IPS-18a (cell line): ENCODE measurements at regions not wholly inside any gene's neighbourhood (a gene's known extent, or its start where the extent isn't known, plus 50 kb on each side); places are given as distances from the start of the nearest gene placed in this dataset.

Source experiments
- H3K27ac ChIP-seq: one replicate; pipeline ENCODE4 v1.5.1; 2013; ENCODE audit warnings: low read length
- H3K27me3 ChIP-seq: one replicate; pipeline ENCODE4 v1.6.1; 2013; ENCODE audit warnings: mild to moderate bottlenecking, low read length; ENCODE audit not compliant: control insufficient read depth, insufficient read depth
- H3K36me3 ChIP-seq: one replicate; pipeline ENCODE4 v1.6.1; 2013; ENCODE audit warnings: low read depth, low read length; ENCODE audit not compliant: control insufficient read depth
- H3K4me1 ChIP-seq: one replicate; pipeline ENCODE4 v1.6.1; 2013; ENCODE audit warnings: low read depth, low read length; ENCODE audit not compliant: control insufficient read depth
- H3K4me3 ChIP-seq: one replicate; pipeline ENCODE4 v1.5.1; 2013; ENCODE audit warnings: low read length
- H3K9ac ChIP-seq: one replicate; pipeline ENCODE4 v1.6.1; 2013; ENCODE audit warnings: mild to moderate bottlenecking, low read length, moderate library complexity
- H3K9me3 ChIP-seq: one replicate; pipeline ENCODE4 v1.6.1; 2013; ENCODE audit warnings: low read depth, low read length; ENCODE audit not compliant: control insufficient read depth

DNA sequence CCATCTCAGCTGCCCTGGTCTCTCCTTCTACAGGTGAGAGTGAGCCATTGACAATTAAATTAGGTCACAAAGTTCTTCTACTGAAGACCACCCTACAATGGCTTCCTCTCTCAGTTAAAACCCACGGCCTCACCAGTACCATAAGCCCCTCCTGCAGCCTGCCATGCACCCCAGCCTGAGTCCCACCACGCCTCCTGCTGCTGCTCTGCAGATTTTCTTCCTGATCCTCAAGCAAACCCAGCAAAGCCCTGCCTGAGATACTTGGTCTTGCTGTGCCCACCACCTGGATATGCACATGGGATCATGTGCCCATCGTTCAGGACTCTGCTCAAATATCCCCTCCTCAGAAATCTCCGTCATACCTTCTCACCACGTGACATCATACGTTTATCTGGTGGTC is 696.6 kb downstream of the RNF144A start:
- Histone ChIP-seq H3K9me3 (no peaks in the 10 kb centered on the region), H3K27ac (no peak overlapping the region), H3K36me3 (no peaks in the 10 kb centered on the region), H3K4me3 (no peak overlapping the region), H3K27me3 (no peaks in the 10 kb centered on the region), H3K9ac (no peak overlapping the region), H3K4me1 (no peaks in the 10 kb centered on the region)

GRCh38 chr2:7618031-7618430 is 700.8 kb downstream of the RNF144A start:
- H3K4me1 ChIP-seq, result peaks cover 7% of the 10 kb centered on the region
- no peak overlapping the region for H3K4me3 ChIP-seq
- H3K27ac ChIP-seq, result no peak overlapping the region
- H3K36me3 ChIP-seq, result no peaks in the 10 kb centered on the region
- H3K9ac ChIP-seq, result no peak overlapping the region
- no peaks in the 10 kb centered on the region for H3K9me3 ChIP-seq
- H3K27me3 ChIP-seq, result no peaks in the 10 kb centered on the region

GRCh38 chr2:7619203-7619970 is 702.2 kb downstream of the RNF144A start:
- H3K27me3 ChIP-seq, result no peaks in the 10 kb centered on the region
- peaks cover 7% of the 10 kb centered on the region for H3K4me1 ChIP-seq
- no peaks in the 10 kb centered on the region for H3K9me3 ChIP-seq
- H3K27ac ChIP-seq, result no peak overlapping the region
- no peaks in the 10 kb centered on the region for H3K36me3 ChIP-seq
- H3K9ac ChIP-seq, result no peak overlapping the region
- no peak overlapping the region for H3K4me3 ChIP-seq

GRCh38 chr2:7620255-7620654 is 703.0 kb downstream of the RNF144A start:
- peaks cover 7% of the 10 kb centered on the region for H3K4me1 ChIP-seq
- no peak overlapping the region for H3K9ac ChIP-seq
- no peak overlapping the region for H3K27ac ChIP-seq
- no peaks in the 10 kb centered on the region for H3K36me3 ChIP-seq
- no peaks in the 10 kb centered on the region for H3K27me3 ChIP-seq
- no peak overlapping the region for H3K4me3 ChIP-seq
- H3K9me3 ChIP-seq, result no peaks in the 10 kb centered on the region

DNA sequence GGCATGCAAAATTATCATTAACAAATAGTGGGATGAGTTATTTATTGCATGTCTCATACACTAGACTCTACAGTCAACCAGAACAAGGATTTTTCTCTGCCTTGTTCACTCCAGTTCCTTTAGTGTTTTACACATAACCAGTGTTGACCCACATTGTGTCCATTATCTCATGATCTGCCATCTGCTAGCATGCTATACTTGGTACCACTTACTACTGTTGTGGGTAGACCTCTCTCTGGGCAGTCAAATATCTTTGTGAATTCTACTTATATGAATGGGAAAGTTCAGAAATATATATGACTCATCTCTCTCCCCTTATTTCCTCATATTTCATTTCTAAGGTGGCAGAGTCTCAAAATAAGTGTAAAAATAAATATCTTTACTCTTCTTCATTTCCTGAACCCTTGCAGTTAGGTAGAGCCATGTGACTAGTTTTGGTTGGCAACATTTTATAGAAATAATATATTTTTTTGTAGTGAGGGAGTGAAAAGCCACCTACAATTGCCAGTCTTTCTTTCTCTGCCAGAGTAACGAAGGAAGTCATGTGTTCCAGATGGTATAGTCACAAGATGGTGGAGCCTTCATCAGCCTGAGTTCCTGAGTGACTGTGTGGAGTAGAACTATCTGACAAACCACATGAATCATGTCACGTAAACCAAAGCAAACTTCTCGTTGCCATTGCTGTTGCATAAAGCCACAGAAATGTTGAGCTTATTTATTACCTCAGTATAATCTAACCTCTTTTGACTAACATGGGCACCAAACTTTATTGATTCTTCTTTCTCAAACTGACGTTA is 704.0 kb downstream of the RNF144A start:
- H3K36me3 ChIP-seq, result no peaks in the 10 kb centered on the region
- H3K4me3 ChIP-seq, result no peak overlapping the region
- H3K4me1 ChIP-seq, result peaks cover 7% of the 10 kb centered on the region
- H3K9me3 ChIP-seq, result no peaks in the 10 kb centered on the region
- no peak overlapping the region for H3K9ac ChIP-seq
- H3K27ac ChIP-seq, result no peak overlapping the region
- no peaks in the 10 kb centered on the region for H3K27me3 ChIP-seq

- Histone ChIP-seq H3K4me1 (peaks cover under 1% of the 10 kb centered on the region), H3K36me3 (no peaks in the 10 kb centered on the region), H3K9ac (no peak overlapping the region), H3K27me3 (no peaks in the 10 kb centered on the region), H3K4me3 (no peak overlapping the region), H3K9me3 (no peaks in the 10 kb centered on the region), H3K27ac (no peak overlapping the region)
These were observed 708.4 kb downstream of the RNF144A start for GRCh38 chr2:7625392-7626138.

DNA sequence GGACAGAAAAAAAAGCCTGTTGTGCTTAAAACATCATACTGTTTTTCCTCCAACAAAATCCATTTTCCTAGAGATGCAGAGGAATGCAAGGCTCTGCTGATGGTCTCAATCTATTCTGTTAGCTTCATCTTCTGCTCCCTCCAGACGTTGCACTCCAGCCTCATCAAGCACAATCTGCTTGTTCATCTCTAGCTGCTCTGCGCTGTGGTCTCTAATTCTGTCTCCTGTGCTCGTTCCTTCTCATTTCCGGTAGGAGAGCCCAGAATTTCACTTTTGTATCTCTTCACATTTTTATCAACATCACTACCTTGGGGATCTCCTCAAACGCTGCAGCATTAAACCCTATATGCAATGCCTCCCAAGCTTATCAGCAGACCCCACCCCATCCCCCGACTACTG is 708.9 kb downstream of the RNF144A start:
- no peak overlapping the region for H3K4me3 ChIP-seq
- H3K4me1 ChIP-seq, result no peaks in the 10 kb centered on the region
- H3K9me3 ChIP-seq, result no peaks in the 10 kb centered on the region
- H3K27ac ChIP-seq, result no peak overlapping the region
- no peak overlapping the region for H3K9ac ChIP-seq
- H3K36me3 ChIP-seq, result no peaks in the 10 kb centered on the region
- no peaks in the 10 kb centered on the region for H3K27me3 ChIP-seq

GRCh38 chr2:7627583-7627982 is 710.4 kb downstream of the RNF144A start:
- Histone ChIP-seq H3K36me3 (no peaks in the 10 kb centered on the region), H3K4me1 (no peaks in the 10 kb centered on the region), H3K27ac (no peak overlapping the region), H3K27me3 (no peaks in the 10 kb centered on the region), H3K9me3 (no peaks in the 10 kb centered on the region), H3K4me3 (no peak overlapping the region), H3K9ac (no peak overlapping the region)

DNA sequence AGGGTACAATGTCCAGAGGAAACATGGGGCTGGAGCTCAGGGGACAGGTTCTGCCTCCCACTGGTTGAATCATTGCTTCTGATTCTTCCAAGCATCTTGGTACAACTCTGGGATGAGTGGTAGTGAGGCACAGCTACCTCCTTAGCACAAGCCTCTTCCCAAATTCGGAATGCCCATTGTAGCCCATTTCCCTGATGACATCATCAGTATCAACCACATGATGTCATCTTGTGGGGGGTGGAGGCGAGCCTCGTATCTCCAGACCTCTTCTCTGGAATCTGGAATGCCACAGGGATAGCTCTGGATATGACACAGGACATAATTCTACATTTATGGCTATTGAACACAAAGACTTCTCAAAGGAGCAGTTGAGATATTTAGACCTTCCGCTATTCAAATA is 715.2 kb downstream of the RNF144A start:
- Histone ChIP-seq H3K4me3 (no peak overlapping the region), H3K27ac (no peak overlapping the region), H3K9ac (no peak overlapping the region), H3K36me3 (no peaks in the 10 kb centered on the region), H3K9me3 (no peaks in the 10 kb centered on the region), H3K4me1 (no peaks in the 10 kb centered on the region), H3K27me3 (no peaks in the 10 kb centered on the region)

DNA sequence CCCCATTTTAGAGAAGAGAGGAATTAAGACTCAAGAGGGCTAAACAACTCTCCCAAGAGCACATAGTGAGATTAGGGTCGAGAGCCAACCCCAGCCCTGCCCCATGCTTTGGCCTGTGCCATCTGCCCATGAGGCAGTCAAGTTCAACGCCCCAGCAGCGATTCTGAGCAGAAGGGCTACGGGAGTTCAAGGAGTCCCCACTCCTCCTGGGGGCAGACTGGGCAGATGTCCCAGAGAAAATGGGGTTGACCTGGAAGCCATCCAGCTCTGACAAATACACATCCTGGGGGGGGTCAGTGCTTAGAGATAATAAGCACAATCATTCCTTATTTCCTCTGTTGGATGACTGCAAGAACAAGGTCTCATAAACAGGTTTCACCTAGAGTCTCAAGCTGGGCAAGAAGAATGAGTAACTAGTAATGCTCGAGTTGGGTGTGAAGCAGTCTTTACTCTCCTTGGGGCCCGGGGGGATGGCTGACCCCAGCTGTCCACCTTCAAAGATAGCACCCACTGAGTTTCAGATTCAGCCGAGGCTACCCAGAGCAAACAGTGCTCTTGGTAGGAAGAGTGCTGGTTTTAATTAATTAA is 716.4 kb downstream of the RNF144A start:
- H3K9me3 ChIP-seq, result no peaks in the 10 kb centered on the region
- H3K36me3 ChIP-seq, result no peaks in the 10 kb centered on the region
- H3K27me3 ChIP-seq, result no peaks in the 10 kb centered on the region
- no peak overlapping the region for H3K9ac ChIP-seq
- no peaks in the 10 kb centered on the region for H3K4me1 ChIP-seq
- H3K27ac ChIP-seq, result no peak overlapping the region
- H3K4me3 ChIP-seq, result no peak overlapping the region

- Histone ChIP-seq H3K9ac (no peak overlapping the region), H3K36me3 (no peaks in the 10 kb centered on the region), H3K4me1 (no peaks in the 10 kb centered on the region), H3K9me3 (no peaks in the 10 kb centered on the region), H3K4me3 (no peak overlapping the region), H3K27ac (no peak overlapping the region), H3K27me3 (no peaks in the 10 kb centered on the region)
These were observed 717.2 kb downstream of the RNF144A start for GRCh38 chr2:7634409-7634808.
